B cell (primary cell): ENCODE measurements at regions not wholly inside any gene's neighbourhood (a gene's known extent, or its start where the extent isn't known, plus 50 kb on each side); places are given as distances from the start of the nearest gene placed in this dataset.

Source experiments
- ATAC-seq: fragments of 200-7000 bp; cut with Tn5 transposase; one replicate; pipeline ENCODE4 v1.10.0; 2021; ENCODE audit warnings: low read depth, mild to moderate bottlenecking, moderate number of reproducible peaks, moderate library complexity
- CTCF ChIA-PET: fragments of 350-600 bp; sonication (Branson Sonifier 250); formaldehyde crosslinking; loops from one replicate; lab custom pipeline; 2021; ENCODE audit warnings: antibody characterized with exemption, inconsistent platforms; lab: Charles Lee
- POLR2A ChIA-PET: fragments of 350-600 bp; sonication (Branson Sonifier 250); formaldehyde crosslinking; loops from one replicate; lab custom pipeline; 2021; ENCODE audit warnings: antibody characterized with exemption; lab: Charles Lee
- DNase-seq: peaks from one replicate; pipeline ENCODE4 v3.0.0; 2013
- H2AFZ ChIP-seq: 2 replicates; pipeline ENCODE4 v1.6.1; 2012; ENCODE audit warnings: mild to moderate bottlenecking, low read depth, low read length; ENCODE audit not compliant: insufficient read depth, poor library complexity, severe bottlenecking
- H3K27ac ChIP-seq, 2 donors: 1 replicate in 1 of 2; 2 replicates in 1 of 2; pipeline ENCODE4 v1.5.1; 2012 to 2013; ENCODE audit warnings: low read length in 2 of 2, mild to moderate bottlenecking in 2 of 2, moderate library complexity in 1 of 2
- H3K27me3 ChIP-seq, 4 experiments: fragments of 200-600 bp in 1 of 4; sonication (generic) in 1 of 4; replicated peaks in 1 of 4; 1 replicate in 2 of 4; 2 replicates in 2 of 4; pipeline versions ENCODE4 v1.6.1 to v1.7.0; 2013 to 2016; ENCODE audit warnings: low read length in 3 of 4, mild to moderate bottlenecking in 2 of 4, mixed read lengths in 1 of 4, moderate library complexity in 1 of 4; ENCODE audit not compliant: insufficient read depth in 4 of 4, control insufficient read depth in 3 of 4; ENCODE audit errors: control extremely low read depth in 1 of 4
- H3K36me3 ChIP-seq, 2 experiments: replicated peaks in 1 of 2; 1 replicate in 1 of 2; 2 replicates in 1 of 2; pipeline versions ENCODE4 v1.6.1 to v1.7.1; 2013; ENCODE audit warnings: low read length in 1 of 2; ENCODE audit not compliant: insufficient read depth in 2 of 2, control insufficient read depth in 1 of 2; ENCODE audit errors: control extremely low read depth in 1 of 2, extremely low read depth in 1 of 2
- H3K4me1 ChIP-seq, 2 donors: fragments of 200-600 bp in 1 of 2; sonication (generic) in 1 of 2; 1 replicate in 1 of 2; 2 replicates in 1 of 2; pipeline versions ENCODE4 v1.5.1 to v1.6.1; 2013 to 2017; ENCODE audit warnings: low read length in 2 of 2; ENCODE audit not compliant: control insufficient read depth in 2 of 2, insufficient read depth in 2 of 2
- H3K4me2 ChIP-seq: replicated peaks from 2 replicates; pipeline ENCODE3; 2012; ENCODE audit warnings: mild to moderate bottlenecking, low read depth, low read length; ENCODE audit not compliant: poor library complexity, severe bottlenecking
- H3K4me3 ChIP-seq, 5 experiments: fragments of 200-600 bp in 1 of 5; sonication (generic) in 1 of 5; 1 replicate in 3 of 5; 2 replicates in 2 of 5; pipeline versions ENCODE4 v1.5.1 to v1.7.0; 2011 to 2016; ENCODE audit warnings: low read length in 4 of 5, mild to moderate bottlenecking in 4 of 5, low read depth in 2 of 5, control low read depth in 1 of 5, moderate library complexity in 1 of 5; ENCODE audit not compliant: insufficient read depth in 1 of 5; ENCODE audit errors: control extremely low read depth in 1 of 5, extremely low read depth in 1 of 5
- H3K79me2 ChIP-seq: fragments of 200-600 bp; sonication (generic); one replicate; pipeline ENCODE4 v1.6.0; 2016; ENCODE audit warnings: low read length; ENCODE audit not compliant: control insufficient read depth, insufficient read depth
- H3K9ac ChIP-seq: fragments of 200-600 bp; sonication (generic); 2 replicates; pipeline ENCODE4 v1.6.1; 2017; ENCODE audit warnings: mild to moderate bottlenecking, low read length, moderate library complexity
- H3K9me3 ChIP-seq, 3 donors: one replicate each; pipeline versions ENCODE4 v1.6.1 to v1.7.1; 2013; ENCODE audit warnings: low read length in 2 of 3; ENCODE audit not compliant: control insufficient read depth in 2 of 3, insufficient read depth in 1 of 3; ENCODE audit errors: control extremely low read depth in 1 of 3
- H4K20me1 ChIP-seq: 2 replicates; pipeline ENCODE4 v1.6.0; 2012; ENCODE audit warnings: mild to moderate bottlenecking, low read length; ENCODE audit not compliant: insufficient read depth, control insufficient read depth, poor library complexity, severe bottlenecking
- H3K27ac Mint-ChIP-seq: one replicate; pipeline ENCODE4 v1.8.0; 2021; ENCODE audit warnings: mixed read lengths
- H3K27me3 Mint-ChIP-seq: one replicate; pipeline ENCODE4 v1.8.0; 2021; ENCODE audit warnings: mixed read lengths
- H3K4me1 Mint-ChIP-seq: one replicate; pipeline ENCODE4 v1.8.0; 2021; ENCODE audit warnings: mixed read lengths
- H3K4me3 Mint-ChIP-seq: one replicate; pipeline ENCODE4 v1.8.0; 2021; ENCODE audit warnings: mixed read lengths
- H3K9me3 Mint-ChIP-seq: one replicate; pipeline ENCODE4 v1.8.0; 2022; ENCODE audit warnings: mixed read lengths; ENCODE audit not compliant: insufficient read depth
- EZH2 ChIP-seq: IDR thresholded peaks from 2 replicates; pipeline ENCODE4 v1.6.1; 2012; ENCODE audit warnings: borderline replicate concordance, low read depth, mild to moderate bottlenecking, moderate library complexity, low read length; ENCODE audit not compliant: insufficient read depth, poor library complexity, severe bottlenecking
- WGBS: methylation state at CpG from one replicate; pipeline ENCODE4 v1.1.5; 2013; ENCODE audit warnings: missing lambda C conversion rate; ENCODE audit not compliant: insufficient coverage; 5-methylcytosine and 5-hydroxymethylcytosine counted together
- intact Hi-C: fragments of 100-400 bp; cut with micrococcal nuclease; formaldehyde crosslinking; loops from one replicate; pipeline ENCODE4 v1.10.0; 2022
- TF ChIP-seq, protein P1 (sequence below): fragments of 200-600 bp; IDR thresholded peaks from one replicate; pipeline ENCODE4 v1.8.0; 2022; ENCODE audit warnings: antibody characterized with exemption, mild to moderate bottlenecking

DNA sequence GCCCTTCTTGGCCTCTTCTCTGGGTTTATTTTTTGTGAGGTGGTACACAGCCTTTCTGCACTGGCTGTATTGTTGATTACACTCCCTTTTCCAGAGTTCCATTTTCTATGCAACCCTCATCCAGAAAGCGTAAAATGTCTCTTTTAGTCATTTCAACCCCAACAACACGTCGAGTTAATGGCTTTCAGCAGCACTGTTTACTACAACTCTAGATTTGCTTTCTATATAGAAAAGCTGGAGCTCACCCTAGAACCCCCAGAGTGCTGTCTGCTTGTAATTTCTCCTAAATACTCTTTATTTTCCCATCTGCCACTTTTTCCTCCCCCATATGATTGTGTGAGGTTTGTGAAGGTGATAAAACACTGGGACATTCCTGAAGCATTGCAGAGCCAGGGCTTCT is 148.9 kb upstream of the TMTC4 start:
- H3K4me3 ChIP-seq = no peak overlapping the region
- no peak for DNase-seq
- no peaks in the 10 kb centered on the region for H3K4me1 ChIP-seq
- Mint-ChIP-seq H3K27ac (no peak overlapping the region), H3K4me3 (no peak overlapping the region), H3K27me3 (peaks cover 18% of the 10 kb centered on the region), H3K9me3 (no peaks in the 10 kb centered on the region), H3K4me1 (no peaks in the 10 kb centered on the region)
- ChIA-PET POLR2A (no interaction called here), CTCF (no interaction called here)
- intact Hi-C loops = no loop called here
- no peaks in the 10 kb centered on the region for H4K20me1 ChIP-seq
- TF ChIP-seq, protein P1, sequence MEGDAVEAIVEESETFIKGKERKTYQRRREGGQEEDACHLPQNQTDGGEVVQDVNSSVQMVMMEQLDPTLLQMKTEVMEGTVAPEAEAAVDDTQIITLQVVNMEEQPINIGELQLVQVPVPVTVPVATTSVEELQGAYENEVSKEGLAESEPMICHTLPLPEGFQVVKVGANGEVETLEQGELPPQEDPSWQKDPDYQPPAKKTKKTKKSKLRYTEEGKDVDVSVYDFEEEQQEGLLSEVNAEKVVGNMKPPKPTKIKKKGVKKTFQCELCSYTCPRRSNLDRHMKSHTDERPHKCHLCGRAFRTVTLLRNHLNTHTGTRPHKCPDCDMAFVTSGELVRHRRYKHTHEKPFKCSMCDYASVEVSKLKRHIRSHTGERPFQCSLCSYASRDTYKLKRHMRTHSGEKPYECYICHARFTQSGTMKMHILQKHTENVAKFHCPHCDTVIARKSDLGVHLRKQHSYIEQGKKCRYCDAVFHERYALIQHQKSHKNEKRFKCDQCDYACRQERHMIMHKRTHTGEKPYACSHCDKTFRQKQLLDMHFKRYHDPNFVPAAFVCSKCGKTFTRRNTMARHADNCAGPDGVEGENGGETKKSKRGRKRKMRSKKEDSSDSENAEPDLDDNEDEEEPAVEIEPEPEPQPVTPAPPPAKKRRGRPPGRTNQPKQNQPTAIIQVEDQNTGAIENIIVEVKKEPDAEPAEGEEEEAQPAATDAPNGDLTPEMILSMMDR = no peak
- no peak for TF ChIP-seq EZH2
- peaks cover 0 to 3% (median 2%) of the 10 kb centered on the region in 3 donors for H3K9me3 ChIP-seq
- H3K79me2 ChIP-seq = no peaks in the 10 kb centered on the region
- H3K27me3 ChIP-seq = no peaks in the 10 kb centered on the region
- H2AFZ ChIP-seq = no peak overlapping the region
- H3K36me3 ChIP-seq = no peaks in the 10 kb centered on the region
- 83% methylated on average over 3 of the region's 3 CpGs for WGBS
- no peak for ATAC-seq
- no peak overlapping the region for H3K4me2 ChIP-seq
- H3K9ac ChIP-seq = no peak overlapping the region
- H3K27ac ChIP-seq = no peak overlapping the region

DNA sequence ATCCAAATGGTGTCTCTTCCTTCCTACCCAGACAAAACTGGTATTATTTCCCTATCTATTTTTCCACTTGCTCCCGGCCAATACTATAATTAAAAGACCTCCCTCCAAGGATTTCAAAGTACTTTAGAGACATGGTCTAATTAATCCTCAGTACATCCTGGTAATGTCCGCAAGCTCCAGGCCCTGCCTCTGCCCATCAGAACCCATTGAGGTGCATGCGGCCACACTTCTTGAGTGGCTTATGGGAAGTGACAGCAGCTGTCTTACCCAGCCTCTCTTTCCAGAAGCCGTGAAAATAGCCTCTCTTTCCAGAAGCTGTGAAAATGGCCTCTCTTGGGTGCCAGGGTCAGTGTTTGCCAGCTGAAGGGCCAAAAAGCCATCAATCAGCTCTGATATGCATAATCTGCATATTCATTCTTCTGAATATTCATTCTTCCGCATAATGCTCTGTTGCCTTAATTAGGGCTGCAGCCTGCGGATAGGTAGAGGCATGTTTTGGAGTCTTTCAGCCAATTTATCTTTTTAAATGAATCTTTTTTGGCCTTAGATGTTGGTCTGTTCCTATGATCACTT is 148.4 kb upstream of the TMTC4 start:
- no peak overlapping the region for H3K27ac Mint-ChIP-seq

More for the DNA sequence above, 148.4 kb upstream of the TMTC4 start:
- no peak overlapping the region for H2AFZ ChIP-seq
- H3K4me3 ChIP-seq = no peak overlapping the region
- H3K4me2 ChIP-seq = no peak overlapping the region
- H4K20me1 ChIP-seq = no peaks in the 10 kb centered on the region
- DNase-seq (no peak), ATAC-seq (no peak)
- H3K27ac ChIP-seq = no peak overlapping the region
- H3K4me1 ChIP-seq = no peaks in the 10 kb centered on the region
- H3K9me3 Mint-ChIP-seq = no peaks in the 10 kb centered on the region
- peaks cover 0 to 3% (median 2%) of the 10 kb centered on the region in 3 donors for H3K9me3 ChIP-seq
- WGBS = 91% methylated on average over 5 of the region's 6 CpGs
- H3K27me3 Mint-ChIP-seq = peaks cover 18% of the 10 kb centered on the region
- H3K79me2 ChIP-seq = no peaks in the 10 kb centered on the region
- no peak overlapping the region for H3K9ac ChIP-seq
- H3K4me1 Mint-ChIP-seq = no peaks in the 10 kb centered on the region
- POLR2A ChIA-PET = no interaction called here
- no peak overlapping the region for H3K4me3 Mint-ChIP-seq
- H3K36me3 ChIP-seq = no peaks in the 10 kb centered on the region
- intact Hi-C loops = no loop called here
- no peaks in the 10 kb centered on the region for H3K27me3 ChIP-seq
- CTCF ChIA-PET = no interaction called here
- TF ChIP-seq EZH2 = no peak
- TF ChIP-seq, protein P1 = no peak
